A549 (cell line): ENCODE measurements at regions not wholly inside any gene's neighbourhood (a gene's known extent, or its start where the extent isn't known, plus 50 kb on each side); places are given as distances from the start of the nearest gene placed in this dataset.

Experiments used
- CTCF ChIP-seq: fragments of >200 bp; sonication (Bioruptor Twin); formaldehyde crosslinking; IDR thresholded peaks from 3 replicates; pipeline ENCODE4 v1.5.1; 2016
- NR3C1 ChIP-seq: fragments of >200 bp; sonication (Bioruptor Twin); formaldehyde crosslinking; IDR thresholded peaks from 3 replicates; pipeline ENCODE4 v1.6.1; 2017
- POLR2A ChIP-seq: IDR thresholded peaks from 2 replicates; pipeline ENCODE4 v1.6.1; 2012; ENCODE audit warnings: mild to moderate bottlenecking, low read length

- TF ChIP-seq POLR2A (no peak), CTCF (no peak), NR3C1 (no peak)
These were observed 221.6 kb downstream of the NR2F1-AS1 start for GRCh38 chr5:93359296-93359959.
